Endodermal cell (in vitro differentiated cells): ENCODE measurements at regions not wholly inside any gene's neighbourhood (a gene's known extent, or its start where the extent isn't known, plus 50 kb on each side); places are given as distances from the start of the nearest gene placed in this dataset.

Experiments used
- DNase-seq: peaks from one replicate; pipeline ENCODE4 v3.0.0-alpha.2; 2017
- H3K27ac ChIP-seq: 2 replicates; pipeline ENCODE4 v1.5.1; 2013; ENCODE audit warnings: mild to moderate bottlenecking, low read depth, low read length, moderate library complexity
- H3K27me3 ChIP-seq: 2 replicates; pipeline ENCODE4 v1.6.1; 2013; ENCODE audit warnings: mild to moderate bottlenecking, low read length, moderate library complexity; ENCODE audit not compliant: insufficient read depth, control insufficient read depth, poor library complexity, severe bottlenecking
- H3K36me3 ChIP-seq: 2 replicates; pipeline ENCODE4 v1.7.0; 2013; ENCODE audit warnings: mild to moderate bottlenecking, low read length, moderate library complexity; ENCODE audit not compliant: control insufficient read depth, insufficient read depth
- H3K4me1 ChIP-seq: one replicate; pipeline ENCODE4 v1.7.0; 2013; ENCODE audit warnings: low read length; ENCODE audit not compliant: control insufficient read depth, insufficient read depth
- H3K4me3 ChIP-seq: 2 replicates; pipeline ENCODE4 v1.5.1; 2013; ENCODE audit warnings: mild to moderate bottlenecking, low read length, moderate library complexity
- H3K9ac ChIP-seq: 2 replicates; pipeline ENCODE4 v1.6.1; 2013; ENCODE audit warnings: mild to moderate bottlenecking, low read length, moderate library complexity; ENCODE audit not compliant: poor library complexity, severe bottlenecking; ENCODE audit errors: extremely low read depth
- H3K9me3 ChIP-seq: 2 replicates; pipeline ENCODE4 v1.6.1; 2013; ENCODE audit warnings: mild to moderate bottlenecking, low read length, moderate library complexity; ENCODE audit not compliant: control insufficient read depth
- H3K27ac Mint-ChIP-seq: 2 replicates; pipeline ENCODE4 v1.8.0; 2020; ENCODE audit warnings: mixed read lengths
- H3K27me3 Mint-ChIP-seq: 2 replicates; pipeline ENCODE4 v1.8.0; 2021; ENCODE audit warnings: mild to moderate bottlenecking, mixed read lengths; ENCODE audit not compliant: insufficient read depth
- H3K36me3 Mint-ChIP-seq: 2 replicates; pipeline ENCODE4 v1.8.0; 2020; ENCODE audit warnings: low read depth, mixed read lengths
- H3K4me1 Mint-ChIP-seq: 2 replicates; pipeline ENCODE4 v1.8.0; 2020; ENCODE audit warnings: mixed read lengths
- H3K4me3 Mint-ChIP-seq: 2 replicates; pipeline ENCODE4 v1.8.0; 2020; ENCODE audit warnings: mild to moderate bottlenecking, moderate library complexity, mixed read lengths
- H3K9me3 Mint-ChIP-seq: 2 replicates; pipeline ENCODE4 v1.8.0; 2020; ENCODE audit warnings: mild to moderate bottlenecking, mixed read lengths
- CTCF ChIP-seq: fragments of 200-600 bp; sonication (generic); conservative IDR thresholded peaks from 2 replicates; pipeline ENCODE4 v1.5.0; 2021; ENCODE audit warnings: antibody characterized with exemption, mild to moderate bottlenecking
- WGBS, 2 experiments: methylation state at CpG; one replicate each; pipeline versions ENCODE4 v1.1.5 to v1.1.7; 2013; ENCODE audit warnings: missing lambda C conversion rate in 2 of 2, mixed read lengths in 1 of 2; ENCODE audit not compliant: insufficient coverage in 1 of 2, insufficient read length in 1 of 2; 5-methylcytosine and 5-hydroxymethylcytosine counted together

- no peak for DNase-seq
- H3K9ac ChIP-seq = no peak overlapping the region
- H3K9me3 ChIP-seq = no peaks in the 10 kb centered on the region
- H3K27me3 ChIP-seq = no peaks in the 10 kb centered on the region
- Mint-ChIP-seq H3K9me3 (peaks cover 30% of the 10 kb centered on the region), H3K4me1 (peaks cover 10% of the 10 kb centered on the region), H3K27ac (no peak overlapping the region), H3K4me3 (no peak overlapping the region), H3K36me3 (no peaks in the 10 kb centered on the region), H3K27me3 (no peaks in the 10 kb centered on the region)
- H3K36me3 ChIP-seq = no peaks in the 10 kb centered on the region
- no peak overlapping the region for H3K27ac ChIP-seq
- H3K4me1 ChIP-seq = no peaks in the 10 kb centered on the region
- no peak overlapping the region for H3K4me3 ChIP-seq
- TF ChIP-seq CTCF = no peak
- WGBS, 2 experiments = 88% methylated on average over 1 of the region's 1 CpG; no CpG with 5 or more reads in 1 of the 2 experiments
Measured at GRCh38 chrX:137998619-137999018, 432.7 kb downstream of the ZIC3 start.

- Histone ChIP-seq H3K4me3 (no peak overlapping the region), H3K4me1 (no peaks in the 10 kb centered on the region), H3K36me3 (no peaks in the 10 kb centered on the region), H3K27ac (peak overlapping the region; percentile 76), H3K9ac (no peak overlapping the region), H3K27me3 (no peaks in the 10 kb centered on the region), H3K9me3 (no peaks in the 10 kb centered on the region)
- DNase-seq = no peak
- 80 to 100% methylated on average over 1 to 3 of the region's 3 CpGs for WGBS, 2 experiments
- peak overlapping the region; percentile 54 for H3K27ac Mint-ChIP-seq
- no peak overlapping the region for H3K4me3 Mint-ChIP-seq
- H3K4me1 Mint-ChIP-seq = peaks cover 8% of the 10 kb centered on the region
- no peaks in the 10 kb centered on the region for H3K36me3 Mint-ChIP-seq
- H3K9me3 Mint-ChIP-seq = peaks cover 27% of the 10 kb centered on the region
- no peak for TF ChIP-seq CTCF
- no peaks in the 10 kb centered on the region for H3K27me3 Mint-ChIP-seq
Measured at GRCh38 chrX:137999071-137999470, 433.1 kb downstream of the ZIC3 start.

GRCh38 chrX:137999552-137999951 lies 433.6 kb downstream of the ZIC3 start:
- Mint-ChIP-seq H3K27ac (peak overlapping the region; percentile 54), H3K36me3 (no peaks in the 10 kb centered on the region), H3K27me3 (no peaks in the 10 kb centered on the region), H3K9me3 (peaks cover 23% of the 10 kb centered on the region), H3K4me1 (peaks cover 7% of the 10 kb centered on the region), H3K4me3 (no peak overlapping the region)
- peak overlapping the region; percentile 76 for H3K27ac ChIP-seq
- WGBS, 2 experiments = 82% methylated on average over 3 of the region's 3 CpGs; no CpG with 5 or more reads in 1 of the 2 experiments
- H3K27me3 ChIP-seq = no peaks in the 10 kb centered on the region
- TF ChIP-seq CTCF = no peak
- DNase-seq = no peak
- no peaks in the 10 kb centered on the region for H3K36me3 ChIP-seq
- no peak overlapping the region for H3K9ac ChIP-seq
- no peaks in the 10 kb centered on the region for H3K9me3 ChIP-seq
- no peak overlapping the region for H3K4me3 ChIP-seq
- H3K4me1 ChIP-seq = no peaks in the 10 kb centered on the region
